Stimulated activated CD4-positive, alpha-beta T cell treated with anti-CD3 and anti-CD28 coated beads, Interleukin-15, amount 100 ng/mL, for 1 hour (primary cell): ENCODE measurements at regions not wholly inside any gene's neighbourhood (a gene's known extent, or its start where the extent isn't known, plus 50 kb on each side); places are given as distances from the start of the nearest gene placed in this dataset.

Source experiments
- DNase-seq, 2 donors: peaks; one replicate each; pipeline ENCODE4 v3.0.0-alpha.2; 2020; ENCODE audit warnings: low read depth in 1 of 2, low spot score in 1 of 2

DNA sequence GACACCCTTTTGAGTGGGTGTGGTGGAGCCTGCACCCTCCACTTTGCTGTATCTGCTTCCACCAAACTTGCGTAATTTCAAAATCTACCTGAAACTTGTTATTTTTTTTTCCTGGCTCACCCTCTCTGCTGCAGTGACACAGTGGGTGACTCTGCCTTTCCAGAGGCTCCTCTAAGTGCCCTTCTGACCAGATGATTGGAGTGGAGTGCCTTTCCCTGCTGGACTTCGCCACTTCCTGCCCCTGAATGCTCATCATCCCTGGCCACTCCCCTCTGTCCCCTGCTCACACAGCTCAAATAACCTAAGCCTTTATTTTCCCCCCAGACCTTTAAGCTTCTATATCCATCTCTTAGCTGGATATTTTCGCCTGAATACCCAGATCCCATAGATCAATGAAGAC is 777.5 kb upstream of the ID2 start:
- no peak for DNase-seq

DNA sequence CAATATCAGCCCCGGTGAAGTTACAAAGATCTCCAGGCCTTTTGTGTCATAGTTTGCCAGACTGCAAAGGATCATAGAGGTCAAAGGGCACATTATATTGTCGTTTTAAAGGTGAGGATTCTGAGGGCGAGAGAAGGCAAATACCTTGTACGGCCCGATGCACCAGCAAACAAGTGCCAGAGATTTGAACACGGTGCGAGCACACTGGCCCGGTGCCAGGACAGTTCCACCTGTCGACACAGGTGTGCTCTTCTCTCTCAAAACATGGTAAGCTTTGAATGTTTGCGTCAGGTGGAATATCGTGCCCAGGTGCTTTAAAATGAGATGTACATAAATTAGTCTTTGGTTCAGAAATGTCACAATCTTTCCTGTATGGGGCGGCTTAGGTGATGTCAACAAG is 776.1 kb upstream of the ID2 start:
- no peak for DNase-seq

DNA sequence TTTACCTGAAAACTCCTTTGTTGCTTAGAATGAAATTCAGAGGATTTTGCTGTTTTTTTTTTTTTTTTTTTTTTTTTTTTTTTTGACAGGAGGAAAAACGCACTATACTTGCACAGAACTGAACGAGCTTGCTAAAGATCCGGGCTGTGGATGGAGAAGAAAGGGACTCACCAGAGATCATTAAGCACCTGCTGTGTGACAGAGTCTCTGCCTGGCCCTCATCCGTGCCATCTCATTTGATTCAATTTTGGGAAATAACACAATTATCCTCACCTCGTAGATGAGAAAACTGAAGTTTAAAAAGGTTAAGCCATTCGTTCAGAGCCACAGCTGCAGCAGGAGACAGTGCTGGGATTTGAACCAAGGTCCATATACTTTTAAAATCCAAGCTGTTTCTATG is 775.4 kb upstream of the ID2 start:
- DNase-seq: no peak

DNA sequence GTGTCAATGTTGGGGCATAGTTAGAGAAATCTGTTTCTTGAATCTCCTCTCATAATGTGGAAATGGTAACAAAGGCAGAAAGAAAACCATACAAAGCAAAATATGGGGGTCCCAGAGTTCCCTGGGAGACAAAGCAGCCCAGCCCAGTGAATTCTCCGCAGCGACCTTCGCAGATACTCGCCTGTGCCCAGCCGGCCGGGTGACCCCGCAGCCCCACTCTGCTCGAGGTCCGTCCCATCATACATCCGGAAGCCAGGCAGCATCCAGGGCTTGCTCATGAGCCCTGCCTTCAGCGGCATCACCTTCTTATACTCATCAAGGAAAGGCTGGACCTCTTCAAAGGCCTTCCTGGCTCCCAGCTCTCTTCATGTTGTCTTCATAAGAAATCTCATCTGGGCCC is 774.8 kb upstream of the ID2 start:
- no peak for DNase-seq

DNA sequence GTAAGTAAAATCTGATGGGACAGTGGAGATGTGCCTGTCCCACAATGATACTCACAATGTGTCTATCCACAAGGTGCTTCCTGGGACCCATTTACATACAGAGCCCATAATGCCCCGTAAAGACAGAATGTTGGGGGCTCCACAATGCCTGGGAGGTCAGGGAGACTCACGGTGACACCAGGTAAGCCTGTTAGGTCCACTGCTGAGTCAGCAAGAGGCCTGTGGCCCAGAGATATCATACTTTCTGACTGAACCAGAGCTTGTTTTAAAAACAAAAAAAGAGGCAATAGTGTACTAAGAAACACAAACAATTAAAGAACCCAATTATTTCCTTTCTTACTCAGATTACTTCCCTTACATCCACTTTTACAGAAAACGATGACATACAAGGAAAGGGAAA is 771.1 kb upstream of the ID2 start:
- no peak for DNase-seq

DNA sequence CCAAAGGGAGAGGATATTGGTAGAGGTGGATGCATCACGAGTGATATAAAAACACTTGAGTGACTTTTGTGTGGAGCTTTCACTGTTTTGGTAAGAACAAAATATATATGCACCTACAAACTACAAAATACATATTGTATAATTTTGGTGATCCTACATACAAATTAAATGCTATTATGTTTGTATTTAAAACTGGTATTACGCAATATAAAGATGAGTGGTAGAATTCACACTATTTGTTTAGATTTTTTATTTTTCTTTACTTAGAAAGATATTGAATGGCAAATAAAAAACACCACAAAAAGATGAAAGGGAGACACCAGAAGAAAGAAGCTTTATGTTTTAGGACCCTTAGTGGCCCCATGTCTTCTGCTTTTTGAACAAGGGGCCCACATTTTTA is 770.7 kb upstream of the ID2 start:
- DNase-seq: no peak

DNA sequence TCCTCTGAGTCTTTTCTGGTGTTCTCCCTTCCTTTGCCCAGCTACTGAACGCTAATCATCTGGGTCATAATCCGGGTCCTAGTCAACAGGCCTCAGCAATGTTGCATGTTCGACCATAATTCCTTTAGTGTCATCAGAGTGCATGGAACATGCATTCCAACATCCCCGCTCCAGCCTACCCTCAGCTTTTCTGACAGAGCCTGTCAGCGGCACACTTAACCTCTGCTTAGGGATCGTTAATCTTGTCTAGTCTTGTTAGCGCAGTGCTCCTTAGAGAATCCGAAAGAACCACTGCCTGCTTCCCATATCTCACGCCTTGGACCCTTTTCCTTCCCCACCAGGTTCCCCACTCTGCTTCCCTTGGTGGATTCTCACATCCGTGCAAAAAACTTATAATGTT is 767.9 kb upstream of the ID2 start:
- no peak for DNase-seq

DNA sequence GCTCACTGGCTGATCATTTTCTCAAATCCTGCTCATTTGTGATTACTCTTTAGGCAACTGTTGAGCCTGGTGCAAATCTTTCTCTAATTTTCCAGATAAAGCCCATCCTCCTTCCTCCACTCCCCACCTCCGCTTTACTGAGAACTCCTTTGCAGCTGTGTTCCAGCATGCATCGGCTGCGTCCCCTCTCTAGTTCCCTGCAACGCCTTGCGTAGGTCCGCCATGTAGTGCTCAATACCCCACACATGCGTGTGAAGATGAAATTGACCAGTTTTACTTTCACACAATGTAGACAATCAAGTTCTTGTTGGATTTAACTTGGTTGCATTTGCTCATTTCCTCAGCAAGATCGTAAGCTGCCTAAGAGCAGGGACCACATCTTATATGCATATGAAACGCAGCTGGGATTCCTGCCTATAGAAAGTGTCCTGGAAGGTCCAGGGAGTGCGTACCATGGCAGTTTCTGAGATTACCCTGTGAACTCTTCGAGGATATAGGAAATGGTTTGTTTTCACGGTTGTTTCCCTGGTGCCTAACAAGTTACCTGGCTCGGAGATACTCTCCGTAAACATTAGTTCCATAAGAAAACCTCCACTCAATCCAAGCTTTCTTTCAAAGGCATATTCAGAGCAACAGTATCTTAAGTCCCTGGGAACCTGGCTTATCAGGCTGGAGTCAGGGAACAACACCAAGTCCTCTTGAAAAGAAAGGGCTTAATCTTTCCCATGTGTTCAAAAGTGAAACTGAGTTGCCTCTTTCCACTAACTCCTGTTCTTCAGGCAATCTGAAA is 766.4 kb upstream of the ID2 start:
- no peak for DNase-seq

DNA sequence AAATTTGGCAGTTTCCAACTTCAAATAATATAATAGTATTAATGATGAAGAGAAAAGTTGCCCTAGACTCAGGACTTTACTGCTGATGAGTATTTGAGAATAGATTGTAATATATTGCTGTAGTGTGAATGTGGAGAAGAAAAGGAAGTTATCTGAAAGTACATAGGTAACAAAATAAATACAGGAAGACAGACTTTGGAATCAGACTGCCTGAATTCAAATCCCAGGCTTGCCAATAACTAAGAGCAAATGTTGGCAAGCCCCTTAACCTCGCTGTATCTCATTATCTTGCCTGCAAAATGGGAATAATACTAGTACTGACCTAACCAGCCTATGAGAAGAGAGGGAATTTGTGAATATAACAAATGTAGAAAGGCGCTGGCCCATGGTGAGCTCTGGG is 765.2 kb upstream of the ID2 start:
- DNase-seq: no peak

DNA sequence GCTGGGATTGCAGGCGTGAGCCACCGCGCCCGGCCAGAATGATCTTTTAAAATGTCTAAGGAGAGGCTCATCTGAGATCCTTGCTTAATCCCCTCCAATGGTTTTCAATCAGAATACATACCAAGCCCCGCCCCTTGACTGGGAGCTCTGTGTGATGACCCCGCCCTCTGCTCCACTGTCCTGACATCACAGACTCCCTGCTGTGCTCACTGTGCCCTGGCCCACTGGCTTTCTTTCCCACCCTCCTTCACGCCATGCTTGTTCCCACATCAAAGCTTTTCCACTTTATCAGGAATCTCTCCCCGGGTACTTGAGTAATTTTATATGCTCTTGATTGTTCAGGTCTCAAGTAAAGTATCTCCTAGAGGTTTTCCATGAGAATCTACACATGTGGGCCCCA is 762.3 kb upstream of the ID2 start:
- DNase-seq: no peak

DNA sequence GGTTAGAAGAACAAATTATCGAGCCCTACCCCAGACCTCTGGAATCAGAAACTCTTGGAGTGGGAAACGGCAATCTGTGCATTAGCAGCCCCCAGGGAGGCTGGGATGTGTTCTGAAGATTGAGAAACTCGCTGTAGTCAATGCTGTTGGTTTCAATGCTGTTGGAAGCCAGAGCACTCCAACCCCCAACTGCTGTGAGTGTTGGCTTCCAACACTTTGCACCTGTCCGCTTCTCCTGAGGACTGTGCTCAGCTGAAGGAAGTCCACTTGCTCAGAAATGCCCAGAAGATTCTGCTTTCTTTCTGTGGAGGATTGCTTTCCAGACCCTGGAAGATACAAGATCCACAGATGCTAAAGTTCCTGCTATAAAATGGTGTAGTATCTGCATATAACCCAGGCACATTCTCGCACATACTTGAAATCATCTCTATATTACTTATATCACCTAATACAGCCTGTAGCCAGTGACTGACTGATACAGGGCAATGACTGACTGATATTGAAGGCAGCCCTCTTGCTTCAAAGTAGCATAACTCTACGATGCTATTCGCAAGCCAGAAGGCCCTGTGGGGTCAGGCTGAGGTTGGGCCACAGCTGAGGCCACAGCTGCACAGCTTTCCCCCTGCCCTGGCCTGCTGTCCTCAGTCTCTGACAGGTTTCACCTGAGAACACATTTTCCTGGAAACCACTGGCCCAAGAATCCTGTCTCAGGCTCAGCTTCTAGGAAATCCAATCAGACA is 757.7 kb upstream of the ID2 start:
- no peak for DNase-seq

DNA sequence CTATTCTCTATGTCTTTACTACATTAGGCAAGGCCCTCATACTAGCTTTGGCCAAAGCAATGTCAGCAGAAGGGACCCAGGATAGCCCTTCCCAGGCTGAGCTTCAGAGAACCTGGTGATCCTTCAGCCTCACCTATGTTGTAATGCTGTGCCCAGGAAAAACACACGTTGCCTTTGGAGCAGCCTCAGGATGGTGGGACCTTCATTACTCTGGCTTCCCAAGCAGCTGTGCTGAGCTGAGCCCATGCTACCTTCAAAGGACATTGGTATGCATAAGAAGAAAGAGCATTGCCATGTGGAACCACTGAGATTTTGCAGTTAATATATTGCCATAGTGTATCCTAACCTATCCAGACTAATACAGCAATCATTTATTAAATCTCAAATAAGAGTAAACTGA is 756.4 kb upstream of the ID2 start:
- no peak for DNase-seq

DNA sequence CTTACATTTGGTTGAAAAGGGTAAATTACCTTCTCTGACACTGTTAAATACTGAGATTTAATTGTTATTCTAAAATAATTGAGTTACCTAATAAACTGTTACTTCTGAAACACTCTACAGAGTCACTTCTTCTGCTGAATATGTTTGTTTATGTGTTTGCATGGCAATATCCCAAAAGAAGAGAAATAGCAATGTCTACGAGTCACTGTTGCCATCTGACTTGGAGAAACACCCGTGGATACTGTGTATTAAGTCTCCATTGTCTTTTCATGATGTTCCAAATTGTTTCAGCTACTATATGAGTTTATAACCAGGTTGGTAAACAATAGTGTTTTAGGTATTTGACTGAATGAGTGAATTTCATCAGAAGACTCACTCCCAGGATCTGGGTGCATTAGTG is 754.2 kb upstream of the ID2 start:
- no peak for DNase-seq

DNA sequence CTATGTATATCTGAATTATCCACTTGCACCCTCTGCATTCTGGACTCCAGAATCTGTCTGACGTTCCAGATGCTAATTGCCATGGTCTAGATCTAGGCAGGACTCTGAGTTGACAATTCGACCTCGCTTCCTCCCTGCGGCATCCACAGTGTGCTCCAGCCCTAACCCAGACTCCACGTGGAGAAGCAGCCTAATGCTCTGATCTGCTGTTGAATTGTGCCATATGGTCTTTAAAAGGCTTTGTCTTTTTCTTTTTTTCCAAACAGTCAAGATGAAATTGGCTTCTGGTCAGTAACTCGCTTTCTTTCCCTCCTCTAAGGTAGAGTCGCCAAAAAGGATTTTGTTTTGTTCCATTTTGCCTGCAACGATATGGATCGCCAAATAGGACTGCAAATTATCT is 752.6 kb upstream of the ID2 start:
- DNase-seq: no peak

DNA sequence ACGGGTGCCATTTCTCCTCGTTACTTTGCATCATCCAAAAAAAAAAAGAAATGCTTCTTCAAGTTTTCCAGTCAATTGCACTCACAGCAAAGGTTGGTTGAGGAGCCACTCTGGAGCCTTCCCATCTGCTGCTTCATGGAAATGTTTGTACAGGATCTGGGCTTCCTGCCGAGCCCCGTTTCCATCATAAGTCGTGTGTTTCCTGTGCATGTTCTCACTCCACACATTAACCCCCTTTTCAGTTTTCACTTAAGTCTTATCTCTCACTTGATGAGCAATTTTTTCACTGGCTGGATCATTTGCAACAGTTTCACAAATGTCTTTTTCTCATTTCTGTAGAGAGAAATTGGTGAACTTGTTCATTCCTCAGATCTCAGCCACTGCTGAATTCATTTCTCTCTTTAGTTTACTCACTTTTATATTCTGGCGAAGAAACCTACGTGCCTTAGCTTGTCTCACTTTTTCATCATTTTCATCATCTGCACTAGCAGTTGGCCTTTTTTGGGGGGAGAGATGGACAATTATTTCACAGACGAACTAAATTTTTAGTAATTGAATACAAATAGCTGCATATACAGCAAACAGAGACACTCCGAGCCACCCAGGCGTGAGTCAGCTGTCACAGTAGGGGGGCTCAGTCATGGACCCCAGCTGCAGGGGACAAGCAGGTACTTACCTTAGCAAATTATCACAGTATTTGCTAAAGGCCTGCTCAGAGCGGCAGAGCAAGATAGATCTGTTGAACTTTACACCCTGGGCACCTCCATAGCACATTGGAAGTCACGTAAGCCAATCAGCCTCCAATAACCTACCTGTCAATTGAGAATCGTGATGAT is 750.8 kb upstream of the ID2 start:
- DNase-seq: no peak

DNA sequence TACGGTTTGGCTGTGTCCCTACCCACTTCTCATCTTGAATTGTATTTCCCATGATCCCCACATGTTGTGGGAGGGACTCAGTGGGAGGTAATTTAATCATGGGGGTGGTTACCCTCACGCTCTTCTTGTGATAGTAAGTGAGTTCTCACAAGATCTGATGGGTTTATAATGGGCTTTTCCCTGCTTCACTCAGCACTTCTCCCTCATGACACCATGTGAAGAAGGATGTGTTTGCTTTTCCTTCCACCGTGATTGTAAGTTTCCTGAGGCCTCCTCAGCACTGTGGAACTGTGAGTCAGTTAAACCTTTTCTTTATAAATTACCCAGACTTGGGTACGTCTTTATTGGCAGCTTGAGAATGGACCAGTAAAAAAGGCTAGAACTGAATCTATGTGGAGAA is 750.0 kb upstream of the ID2 start:
- no peak for DNase-seq

DNA sequence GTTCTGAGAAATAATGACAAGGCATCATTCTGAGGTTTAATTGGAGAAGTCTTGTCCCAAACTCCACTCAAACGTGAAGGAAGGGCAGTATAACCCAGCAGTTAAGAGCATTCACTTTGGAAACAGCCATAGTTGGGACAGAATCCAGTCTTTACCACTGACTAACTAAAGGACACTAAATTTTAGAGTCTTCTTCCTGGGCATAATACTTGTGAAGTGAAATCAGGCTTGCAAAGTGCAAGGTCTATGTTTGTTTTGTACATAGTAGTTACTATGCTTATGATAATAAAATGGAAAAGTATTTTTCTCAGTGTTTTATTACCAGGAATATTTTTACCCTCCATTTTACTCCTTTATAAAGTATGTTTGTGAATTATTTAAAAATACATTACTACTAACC is 748.2 kb upstream of the ID2 start:
- DNase-seq: no peak

DNA sequence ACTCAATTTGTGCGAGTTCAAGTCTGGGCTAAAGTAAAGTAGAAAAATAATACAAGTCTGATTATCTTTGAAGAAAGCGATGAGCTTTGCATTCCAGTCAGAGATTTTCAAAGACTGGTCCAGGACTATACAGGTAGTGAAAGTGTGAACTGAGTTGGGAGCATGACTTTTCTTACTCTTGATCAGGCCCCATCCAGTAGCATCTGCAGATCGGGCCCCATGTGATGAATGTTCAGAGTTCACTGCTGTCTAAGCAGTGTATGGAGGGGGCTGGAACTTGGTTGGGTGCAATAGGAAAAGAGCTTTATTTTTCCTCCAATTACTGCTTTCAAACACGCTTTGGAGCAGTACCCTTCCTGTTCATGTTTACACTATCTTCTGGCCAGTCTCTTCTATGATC is 747.4 kb upstream of the ID2 start:
- no peak for DNase-seq

DNA sequence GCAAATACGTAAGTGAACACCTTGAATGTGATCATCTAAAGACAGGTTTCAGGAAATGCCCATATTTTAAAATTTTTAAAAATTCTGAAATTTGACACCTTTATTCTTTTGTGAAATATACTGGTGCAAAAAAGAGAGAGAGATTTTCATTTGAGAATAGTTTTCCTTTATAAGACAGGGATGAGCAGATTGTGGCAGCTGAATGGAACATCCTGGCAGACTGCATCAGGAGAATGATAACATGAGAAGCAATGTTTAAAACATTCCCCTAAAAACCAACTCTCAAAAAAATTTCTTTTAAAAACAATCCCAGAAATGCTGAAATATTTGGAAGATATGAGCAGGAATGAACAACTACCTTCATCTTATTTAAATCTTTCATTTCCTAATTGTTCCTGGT is 744.8 kb upstream of the ID2 start:
- DNase-seq: no peak

DNA sequence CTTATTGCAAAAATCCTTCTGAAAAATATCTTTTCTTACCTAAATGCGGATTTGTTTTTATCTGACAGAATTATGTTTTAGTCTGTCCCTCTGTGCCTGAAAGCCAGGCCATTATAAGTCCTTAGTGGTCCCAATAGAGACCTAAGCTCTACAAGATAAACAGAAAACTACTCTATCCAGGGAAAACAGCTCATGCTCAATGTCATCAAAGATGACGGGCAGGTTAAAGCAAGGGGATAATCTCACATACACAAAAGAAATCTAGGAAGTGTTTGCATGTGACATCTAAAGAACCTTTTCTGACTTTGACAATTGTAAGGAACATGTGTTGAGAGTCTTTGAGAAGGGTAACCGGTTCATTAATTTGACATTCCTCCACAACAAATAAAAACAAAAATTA is 741.1 kb upstream of the ID2 start:
- no peak for DNase-seq

DNA sequence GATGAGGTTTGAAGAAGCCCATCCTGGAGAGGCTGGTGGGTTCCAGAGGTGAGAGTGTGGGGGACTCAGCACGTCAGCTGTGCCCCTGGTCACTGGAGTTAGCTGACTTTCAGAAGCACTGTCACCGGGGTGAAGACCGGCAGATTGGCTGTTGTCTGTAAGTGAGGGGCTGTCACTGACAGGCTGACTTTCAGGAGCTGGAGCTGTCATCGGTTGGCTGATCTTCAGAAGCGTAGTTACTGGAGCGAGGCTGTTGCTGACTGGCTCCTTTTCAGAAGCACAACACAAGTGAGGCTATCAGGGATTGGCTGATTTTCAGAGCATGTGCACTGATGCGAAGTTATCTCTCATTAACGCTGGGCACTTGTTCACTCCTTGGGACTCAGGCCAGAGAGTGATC is 738.4 kb upstream of the ID2 start:
- no peak for DNase-seq

DNA sequence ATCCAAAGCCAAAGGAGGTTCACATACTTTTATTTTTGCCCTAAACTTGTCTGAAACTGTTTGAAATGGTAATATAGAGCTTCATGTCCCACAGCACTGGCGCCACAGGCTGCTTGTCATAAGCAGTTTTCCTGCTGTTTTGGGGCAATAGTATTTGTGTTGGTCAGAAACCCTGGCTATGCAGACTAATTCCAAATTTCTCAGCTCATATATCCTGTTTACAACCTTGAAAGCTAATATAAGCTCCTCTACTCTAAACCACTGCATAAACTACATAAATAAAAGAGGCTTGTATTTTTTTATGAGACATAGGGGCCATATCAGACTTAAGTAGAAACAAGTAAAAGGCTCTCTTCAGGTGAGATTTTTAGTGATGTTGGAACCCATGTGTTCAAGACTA is 736.8 kb upstream of the ID2 start:
- no peak for DNase-seq
